ENCODE measurements at regions not wholly inside any gene's neighbourhood (a gene's known extent, or its start where the extent isn't known, plus 50 kb on each side); places are given as distances from the start of the nearest gene placed in this dataset.

- H3K9ac ChIP-seq (ENCODE audit: low read length): no peak overlapping the region
- H3K27me3 ChIP-seq (ENCODE audit: insufficient read depth, low read length): no peaks in the 10 kb centered on the region
- no peak for DNase-seq (ENCODE audit: low read depth, low spot score)
- H3K27ac ChIP-seq (ENCODE audit: low read depth, low read length): no peak overlapping the region
- no peaks in the 10 kb centered on the region for H3K9me2 ChIP-seq (ENCODE audit: insufficient read depth)
- ATAC-seq: no peak
- intact Hi-C loops (cut with micrococcal nuclease): no loop called here
- no peaks in the 10 kb centered on the region for H4K20me1 ChIP-seq (ENCODE audit: insufficient read depth)
- H3K9me3 ChIP-seq (ENCODE audit: control insufficient read depth in 1 of 2, insufficient read depth in 1 of 2, low read depth in 1 of 2, low read length in 2 of 2): no peaks in the 10 kb centered on the region
- no peak overlapping the region for H3K4me2 ChIP-seq (ENCODE audit: low read length)
- no peaks in the 10 kb centered on the region for H3K36me3 ChIP-seq (ENCODE audit: control insufficient read depth in 1 of 2, insufficient read depth in 2 of 2, low read length in 2 of 2)
- H3K4me3 ChIP-seq (replicated peaks in 1 of 2; ENCODE audit: low read depth in 1 of 2, low read length in 2 of 2): no peak overlapping the region
- H2AFZ ChIP-seq (ENCODE audit: low read depth, low read length, poor library complexity, severe bottlenecking): no peak overlapping the region
- ChIA-PET CTCF (no interaction called here), POLR2A (no interaction called here), RAD21 (ENCODE audit: low non-redundant PET in 1 of 2, low total read pairs in 2 of 2, uncharacterized antibody in 2 of 2, unreplicated experiment in 2 of 2) (no interaction called here)
- no peaks in the 10 kb centered on the region for H3K4me1 ChIP-seq (ENCODE audit: control insufficient read depth in 1 of 2, insufficient read depth in 2 of 2, low read length in 2 of 2)
- no peaks in the 10 kb centered on the region for H3K79me2 ChIP-seq (ENCODE audit: insufficient read depth, low read length)
- BruUV-seq (replicated peaks): no TSS peak
- no peak for TF ChIP-seq JUND (IDR thresholded peaks at IDR 0.05)
- no peak for TF ChIP-seq CBX3 (IDR thresholded peaks at IDR 0.05; ENCODE audit: low read depth)
- TF ChIP-seq FOSL1 (IDR thresholded peaks at IDR 0.05; ENCODE audit: low read depth): no peak
- TF ChIP-seq, protein P1, sequence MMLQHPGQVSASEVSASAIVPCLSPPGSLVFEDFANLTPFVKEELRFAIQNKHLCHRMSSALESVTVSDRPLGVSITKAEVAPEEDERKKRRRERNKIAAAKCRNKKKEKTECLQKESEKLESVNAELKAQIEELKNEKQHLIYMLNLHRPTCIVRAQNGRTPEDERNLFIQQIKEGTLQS (IDR thresholded peaks at IDR 0.05): no peak
- TF ChIP-seq, protein P2, sequence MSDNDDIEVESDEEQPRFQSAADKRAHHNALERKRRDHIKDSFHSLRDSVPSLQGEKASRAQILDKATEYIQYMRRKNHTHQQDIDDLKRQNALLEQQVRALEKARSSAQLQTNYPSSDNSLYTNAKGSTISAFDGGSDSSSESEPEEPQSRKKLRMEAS (IDR thresholded peaks at IDR 0.05): no peak
- no peak for TF ChIP-seq EGR1 (IDR thresholded peaks at IDR 0.05; ENCODE audit: low read depth)
- TF ChIP-seq POLR2AphosphoS5 (IDR thresholded peaks at IDR 0.05; ENCODE audit: low read depth, low read length): no peak
Observed at GRCh38 chr5:2221450-2221849, 338.7 kb upstream of the IRX4 start.

DNA sequence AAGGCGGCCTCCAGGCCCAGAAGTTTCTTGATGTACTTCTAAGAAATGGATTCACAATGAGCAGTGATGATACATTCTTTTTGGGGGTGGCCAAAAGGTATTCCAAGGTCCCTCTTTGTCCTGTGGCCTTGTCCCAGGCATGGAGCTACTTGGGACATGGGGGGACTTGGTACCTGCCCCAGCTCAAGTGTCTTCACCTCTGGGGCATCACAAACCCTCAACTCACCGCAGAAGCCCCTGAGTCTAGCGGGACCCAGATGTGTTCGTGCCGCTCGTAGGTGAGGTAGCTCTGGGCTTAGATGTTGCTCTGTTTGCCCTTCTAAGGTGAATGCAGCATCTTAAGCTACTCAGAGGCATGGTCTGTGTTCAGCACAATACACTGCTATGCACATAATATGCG is 338.0 kb upstream of the IRX4 start:
- Histone ChIP-seq H3K4me1 (ENCODE audit: control insufficient read depth in 1 of 2, insufficient read depth in 2 of 2, low read length in 2 of 2) (no peaks in the 10 kb centered on the region), H3K79me2 (ENCODE audit: insufficient read depth, low read length) (no peaks in the 10 kb centered on the region), H3K4me2 (ENCODE audit: low read length) (no peak overlapping the region), H3K27me3 (ENCODE audit: insufficient read depth, low read length) (peaks cover 6% of the 10 kb centered on the region; the same call in 1 of the 2 replicates), H3K4me3 (replicated peaks in 1 of 2; ENCODE audit: low read depth in 1 of 2, low read length in 2 of 2) (no peak overlapping the region), H3K9me3 (ENCODE audit: control insufficient read depth in 1 of 2, insufficient read depth in 1 of 2, low read depth in 1 of 2, low read length in 2 of 2) (no peaks in the 10 kb centered on the region), H3K36me3 (ENCODE audit: control insufficient read depth in 1 of 2, insufficient read depth in 2 of 2, low read length in 2 of 2) (no peaks in the 10 kb centered on the region), H3K9me2 (ENCODE audit: insufficient read depth) (no peaks in the 10 kb centered on the region), H2AFZ (ENCODE audit: low read depth, low read length, poor library complexity, severe bottlenecking) (no peak overlapping the region), H3K27ac (ENCODE audit: low read depth, low read length) (no peak overlapping the region), H4K20me1 (ENCODE audit: insufficient read depth) (no peaks in the 10 kb centered on the region), H3K9ac (ENCODE audit: low read length) (no peak overlapping the region)
- CTCF ChIA-PET: no interaction called here
- no TSS peak for BruUV-seq (replicated peaks)
- no peak for DNase-seq (ENCODE audit: low read depth, low spot score)
- intact Hi-C loops (cut with micrococcal nuclease): no loop called here
- RAD21 ChIA-PET (ENCODE audit: low non-redundant PET in 1 of 2, low total read pairs in 2 of 2, uncharacterized antibody in 2 of 2, unreplicated experiment in 2 of 2): no interaction called here
- ATAC-seq: no peak
- POLR2A ChIA-PET: no interaction called here
- TF ChIP-seq ZFX (IDR thresholded peaks at IDR 0.05) (no peak), YY1 (IDR thresholded peaks at IDR 0.05; ENCODE audit: extremely low read depth, insufficient replicate concordance, low read depth, low read length) (no peak), SP1 (IDR thresholded peaks at IDR 0.05; ENCODE audit: low read depth) (no peak), EZH2phosphoT487 (IDR thresholded peaks at IDR 0.05; ENCODE audit: borderline replicate concordance) (no peak), JUND (IDR thresholded peaks at IDR 0.05) (no peak), RAD21 (IDR thresholded peaks at IDR 0.05; ENCODE audit: low read depth) (no peak), REST (IDR thresholded peaks at IDR 0.05; ENCODE audit: low read depth) (no peak), TCF7L2 (IDR thresholded peaks at IDR 0.05; ENCODE audit: borderline replicate concordance, extremely low read depth, insufficient read depth, insufficient read length) (no peak), SRF (IDR thresholded peaks at IDR 0.05; ENCODE audit: low read depth) (no peak), EGR1 (IDR thresholded peaks at IDR 0.05; ENCODE audit: low read depth) (no peak), ELF1 (IDR thresholded peaks at IDR 0.05; ENCODE audit: borderline replicate concordance, low read depth) (no peak)
- TF ChIP-seq, protein P3, sequence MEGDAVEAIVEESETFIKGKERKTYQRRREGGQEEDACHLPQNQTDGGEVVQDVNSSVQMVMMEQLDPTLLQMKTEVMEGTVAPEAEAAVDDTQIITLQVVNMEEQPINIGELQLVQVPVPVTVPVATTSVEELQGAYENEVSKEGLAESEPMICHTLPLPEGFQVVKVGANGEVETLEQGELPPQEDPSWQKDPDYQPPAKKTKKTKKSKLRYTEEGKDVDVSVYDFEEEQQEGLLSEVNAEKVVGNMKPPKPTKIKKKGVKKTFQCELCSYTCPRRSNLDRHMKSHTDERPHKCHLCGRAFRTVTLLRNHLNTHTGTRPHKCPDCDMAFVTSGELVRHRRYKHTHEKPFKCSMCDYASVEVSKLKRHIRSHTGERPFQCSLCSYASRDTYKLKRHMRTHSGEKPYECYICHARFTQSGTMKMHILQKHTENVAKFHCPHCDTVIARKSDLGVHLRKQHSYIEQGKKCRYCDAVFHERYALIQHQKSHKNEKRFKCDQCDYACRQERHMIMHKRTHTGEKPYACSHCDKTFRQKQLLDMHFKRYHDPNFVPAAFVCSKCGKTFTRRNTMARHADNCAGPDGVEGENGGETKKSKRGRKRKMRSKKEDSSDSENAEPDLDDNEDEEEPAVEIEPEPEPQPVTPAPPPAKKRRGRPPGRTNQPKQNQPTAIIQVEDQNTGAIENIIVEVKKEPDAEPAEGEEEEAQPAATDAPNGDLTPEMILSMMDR (IDR thresholded peaks at IDR 0.05 in 2 of 3, conservative IDR thresholded peaks at IDR 0.05 in 1 of 3; ENCODE audit: borderline replicate concordance in 1 of 3, insufficient read depth in 1 of 3, low read depth in 2 of 3, low read length in 2 of 3): no peak
- TF ChIP-seq, protein P2 (IDR thresholded peaks at IDR 0.05): no peak

Measured in HCT116 (cell line).